SK-N-SH (cell line): ENCODE measurements at regions not wholly inside any gene's neighbourhood (a gene's known extent, or its start where the extent isn't known, plus 50 kb on each side); places are given as distances from the start of the nearest gene placed in this dataset.

ENCODE experiments used
- CTCF ChIA-PET: fragments of 300-600, 350-600 bp; formaldehyde crosslinking; extraction: SDS; loops from one replicate; lab custom pipeline; 2021; lab: Yijun Ruan, JAX
- POLR2A ChIA-PET: fragments of 350-600 bp; sonication (Branson Sonifier 250); formaldehyde crosslinking; extraction: SDS; loops from one replicate; lab custom pipeline; 2020; ENCODE audit warnings: antibody characterized with exemption, inconsistent platforms; lab: Yijun Ruan, JAX
- DNase-seq: peaks from one replicate; pipeline ENCODE4 v3.0.0; 2012
- H2AFZ ChIP-seq: fragments of 200-600 bp; sonication (generic); 2 replicates; pipeline ENCODE4 v1.8.1; 2016; ENCODE audit warnings: antibody characterized with exemption, mild to moderate bottlenecking, low read depth
- H3F3A ChIP-seq: fragments of 200-600 bp; sonication (generic); replicated peaks from 2 replicates; pipeline ENCODE3; 2016; ENCODE audit warnings: antibody characterized with exemption, mild to moderate bottlenecking; ENCODE audit not compliant: insufficient read depth
- H3K27ac ChIP-seq, 2 experiments: fragments of 200-500 bp in 1 of 2; fragments of 200-600 bp in 1 of 2; sonication (Bioruptor generic) in 1 of 2; sonication (generic), shearing (Covaris generic) in 1 of 2; 2 replicates each; pipeline versions ENCODE4 v1.5.1 to v1.6.1; 2014 to 2016; ENCODE audit warnings: low read depth in 2 of 2, inconsistent platforms in 1 of 2, low read length in 1 of 2, mild to moderate bottlenecking in 1 of 2, mixed read lengths in 1 of 2
- H3K27me3 ChIP-seq: fragments of 200-600 bp; sonication (generic), shearing (Covaris generic); 2 replicates; pipeline ENCODE4 v1.6.1; 2016; ENCODE audit warnings: mixed run types; ENCODE audit not compliant: insufficient read depth
- H3K36me3 ChIP-seq, 2 experiments: fragments of 200-500 bp in 1 of 2; fragments of 200-600 bp in 1 of 2; sonication (Bioruptor generic) in 1 of 2; sonication (generic) in 1 of 2; replicated peaks in 1 of 2; 2 replicates each; pipeline versions ENCODE3 to v1.5.1; 2014 to 2016; ENCODE audit warnings: low read length in 1 of 2, mild to moderate bottlenecking in 1 of 2; ENCODE audit not compliant: insufficient read depth in 2 of 2, control insufficient read depth in 1 of 2
- H3K4me1 ChIP-seq, 2 experiments: fragments of 200-500 bp in 1 of 2; fragments of 200-600 bp in 1 of 2; sonication (Bioruptor generic) in 1 of 2; sonication (generic), shearing (Covaris generic) in 1 of 2; 2 replicates each; pipeline versions ENCODE4 v1.5.1 to v1.6.1; 2014 to 2016; ENCODE audit warnings: low read depth in 1 of 2, low read length in 1 of 2, mixed run types in 1 of 2; ENCODE audit not compliant: insufficient read depth in 2 of 2, control insufficient read depth in 1 of 2
- H3K4me2 ChIP-seq: fragments of 200-600 bp; sonication (generic), shearing (Covaris generic); 2 replicates; pipeline ENCODE4 v1.6.1; 2017; ENCODE audit warnings: mixed run types
- H3K4me3 ChIP-seq, 2 experiments: fragments of 200-500 bp in 1 of 2; fragments of 200-600 bp in 1 of 2; sonication (Bioruptor generic) in 1 of 2; sonication (generic), shearing (Covaris generic) in 1 of 2; 2 replicates each; pipeline versions ENCODE4 v1.5.1 to v1.8.1; 2014 to 2016; ENCODE audit warnings: low read depth in 2 of 2, inconsistent platforms in 1 of 2, low read length in 1 of 2, mild to moderate bottlenecking in 1 of 2, mixed read lengths in 1 of 2, moderate library complexity in 1 of 2
- H3K79me2 ChIP-seq: fragments of 200-600 bp; sonication (generic); 2 replicates; pipeline ENCODE4 v1.8.1; 2017; ENCODE audit warnings: mild to moderate bottlenecking; ENCODE audit not compliant: insufficient read depth
- H3K9ac ChIP-seq: fragments of 200-600 bp; sonication (generic); 2 replicates; pipeline ENCODE4 v1.6.1; 2017; ENCODE audit warnings: mixed run types
- H3K9me2 ChIP-seq: fragments of 200-600 bp; sonication (generic); 2 replicates; pipeline ENCODE4 v1.6.1; 2017; ENCODE audit warnings: mixed run types
- H3K9me3 ChIP-seq: fragments of 200-600 bp; sonication (generic); 2 replicates; pipeline ENCODE4 v1.6.1; 2017; ENCODE audit warnings: mixed run types, mild to moderate bottlenecking, moderate library complexity
- H4K20me1 ChIP-seq: fragments of 200-600 bp; sonication (generic); 2 replicates; pipeline ENCODE4 v1.6.1; 2017; ENCODE audit warnings: mild to moderate bottlenecking, mixed run types; ENCODE audit not compliant: insufficient read depth
- CHD2 ChIP-seq: fragments of 150-350 bp; IDR thresholded peaks from 2 replicates; pipeline ENCODE4 v1.6.1; 2018; ENCODE audit warnings: low read length; ENCODE audit not compliant: partially characterized antibody
- CTCF ChIP-seq: fragments of 200-600 bp; sonication (generic); IDR thresholded peaks from 2 replicates; pipeline ENCODE4 v1.6.1; 2017; ENCODE audit warnings: antibody characterized with exemption, mild to moderate bottlenecking, moderate library complexity
- ELF1 ChIP-seq: IDR thresholded peaks from 2 replicates; pipeline ENCODE4 v1.4.0; 2012
- EP300 ChIP-seq, 2 experiments: IDR thresholded peaks; 2 replicates each; pipeline versions ENCODE4 v1.4.0 to v1.6.1; 2012; ENCODE audit warnings: borderline replicate concordance in 1 of 2, low read depth in 1 of 2, low read length in 1 of 2
- EZH2phosphoT487 ChIP-seq: fragments of 200-600 bp; sonication (generic); IDR thresholded peaks from 2 replicates; pipeline ENCODE4 v1.6.1; 2017; ENCODE audit warnings: low read depth, mixed run types, mild to moderate bottlenecking, antibody characterized with exemption, moderate library complexity, borderline replicate concordance
- GABPA ChIP-seq: IDR thresholded peaks from 2 replicates; pipeline ENCODE4 v1.4.0; 2012; ENCODE audit warnings: low read depth, mild to moderate bottlenecking
- IRF3 ChIP-seq: fragments of 150-350 bp; IDR thresholded peaks from 2 replicates; pipeline ENCODE4 v1.6.1; 2016; ENCODE audit warnings: mild to moderate bottlenecking, low read depth, low read length
- MEF2A ChIP-seq: IDR thresholded peaks from 2 replicates; pipeline ENCODE4 v1.4.0; 2012; ENCODE audit warnings: low read depth, borderline replicate concordance
- NRF1 ChIP-seq: IDR thresholded peaks from 2 replicates; pipeline ENCODE4 v1.6.1; 2012; ENCODE audit warnings: low read depth, mild to moderate bottlenecking, low read length
- PBX3 ChIP-seq: IDR thresholded peaks from 2 replicates; pipeline ENCODE4; 2012
- POLR2AphosphoS5 ChIP-seq: IDR thresholded peaks from 2 replicates; pipeline ENCODE4 v1.6.1; 2012; ENCODE audit warnings: low read depth, low read length
- RAD21 ChIP-seq: IDR thresholded peaks from 2 replicates; pipeline ENCODE4 v1.6.1; 2012; ENCODE audit warnings: mild to moderate bottlenecking, low read length
- RFX5 ChIP-seq: IDR thresholded peaks from 2 replicates; pipeline ENCODE4 v1.6.1; 2012; ENCODE audit warnings: mild to moderate bottlenecking, improper control_type of control experiment, low read length
- RXRA ChIP-seq: IDR thresholded peaks from 2 replicates; pipeline ENCODE4 v1.4.0; 2012; ENCODE audit warnings: low read depth, mild to moderate bottlenecking, borderline replicate concordance
- SMC3 ChIP-seq: IDR thresholded peaks from 2 replicates; pipeline ENCODE4 v1.6.1; 2012; ENCODE audit warnings: low read depth, low read length, improper control_type of control experiment
- TAF1 ChIP-seq: IDR thresholded peaks from 2 replicates; pipeline ENCODE4 v1.6.1; 2012; ENCODE audit warnings: low read depth, mild to moderate bottlenecking, low read length, moderate library complexity, borderline replicate concordance
- TCF12 ChIP-seq: IDR thresholded peaks from 2 replicates; pipeline ENCODE4 v1.4.0; 2012
- TEAD4 ChIP-seq: IDR thresholded peaks from 2 replicates; pipeline ENCODE4 v1.4.0; 2012; ENCODE audit warnings: mild to moderate bottlenecking, borderline replicate concordance; ENCODE audit not compliant: insufficient read depth
- USF1 ChIP-seq: IDR thresholded peaks from 2 replicates; pipeline ENCODE4 v1.4.0; 2012; ENCODE audit warnings: low read depth, borderline replicate concordance
- YY1 ChIP-seq: IDR thresholded peaks from 2 replicates; pipeline ENCODE4 v1.4.0; 2012; ENCODE audit warnings: low read depth, mild to moderate bottlenecking
- WGBS: methylation state at CpG from one replicate; pipeline ENCODE4 v1.1.6; 2017; ENCODE audit warnings: low lambda C conversion rate; 5-methylcytosine and 5-hydroxymethylcytosine counted together

GRCh38 chr3:101138817-101139216, 145.6 kb upstream of the ABI3BP start:
- H3K4me3 ChIP-seq: no peak overlapping the region
- no peaks in the 10 kb centered on the region for H3K4me1 ChIP-seq
- no peak overlapping the region for H2AFZ ChIP-seq
- H3K27me3 ChIP-seq: no peaks in the 10 kb centered on the region
- TF ChIP-seq RFX5 (no peak), MEF2A (no peak), TCF12 (no peak), ELF1 (no peak), GABPA (no peak), RXRA (no peak), POLR2AphosphoS5 (no peak), RAD21 (no peak), SMC3 (no peak), TAF1 (no peak), IRF3 (no peak), CHD2 (no peak), EZH2phosphoT487 (no peak), YY1 (no peak), CTCF (no peak), PBX3 (no peak)
- ChIA-PET CTCF (no interaction called here), POLR2A (no interaction called here)
- no peak overlapping the region for H3K9ac ChIP-seq
- H3K9me3 ChIP-seq: no peaks in the 10 kb centered on the region
- no peaks in the 10 kb centered on the region for H3K79me2 ChIP-seq
- H3K4me2 ChIP-seq: no peak overlapping the region
- H3F3A ChIP-seq: no peaks in the 10 kb centered on the region
- no peaks in the 10 kb centered on the region for H3K36me3 ChIP-seq
- 59% methylated on average over 1 of the region's 1 CpG for WGBS
- DNase-seq: no peak
- no peaks in the 10 kb centered on the region for H3K9me2 ChIP-seq
- no peaks in the 10 kb centered on the region for H4K20me1 ChIP-seq
- no peak overlapping the region for H3K27ac ChIP-seq

GRCh38 chr3:101134331-101134730, 141.1 kb upstream of the ABI3BP start:
- DNase-seq: no peak
- ChIA-PET CTCF (no interaction called here), POLR2A (no interaction called here)
- Histone ChIP-seq H3F3A (no peaks in the 10 kb centered on the region), H3K9me2 (no peaks in the 10 kb centered on the region), H3K36me3 (no peaks in the 10 kb centered on the region), H3K79me2 (no peaks in the 10 kb centered on the region), H4K20me1 (no peaks in the 10 kb centered on the region), H3K27ac (no peak overlapping the region), H3K4me2 (no peak overlapping the region), H3K27me3 (no peaks in the 10 kb centered on the region), H2AFZ (no peak overlapping the region), H3K9ac (no peak overlapping the region), H3K4me1 (no peaks in the 10 kb centered on the region), H3K9me3 (no peaks in the 10 kb centered on the region), H3K4me3 (no peak overlapping the region)
- 94% methylated on average over 7 of the region's 7 CpGs for WGBS
- TF ChIP-seq TAF1: no peak
- no peak for TF ChIP-seq USF1
- no peak for TF ChIP-seq YY1
- no peak for TF ChIP-seq TCF12
- no peak for TF ChIP-seq NRF1
- no peak for TF ChIP-seq ELF1
- TF ChIP-seq TEAD4: no peak
- no peak for TF ChIP-seq EP300 (IDR thresholded peaks at IDR 0.05; ENCODE audit: borderline replicate concordance in 1 of 2, low read depth in 1 of 2, low read length in 1 of 2)
- no peak for TF ChIP-seq PBX3
